ENCODE measurements at regions not wholly inside any gene's neighbourhood (a gene's known extent, or its start where the extent isn't known, plus 50 kb on each side); places are given as distances from the start of the nearest gene placed in this dataset.

DNA sequence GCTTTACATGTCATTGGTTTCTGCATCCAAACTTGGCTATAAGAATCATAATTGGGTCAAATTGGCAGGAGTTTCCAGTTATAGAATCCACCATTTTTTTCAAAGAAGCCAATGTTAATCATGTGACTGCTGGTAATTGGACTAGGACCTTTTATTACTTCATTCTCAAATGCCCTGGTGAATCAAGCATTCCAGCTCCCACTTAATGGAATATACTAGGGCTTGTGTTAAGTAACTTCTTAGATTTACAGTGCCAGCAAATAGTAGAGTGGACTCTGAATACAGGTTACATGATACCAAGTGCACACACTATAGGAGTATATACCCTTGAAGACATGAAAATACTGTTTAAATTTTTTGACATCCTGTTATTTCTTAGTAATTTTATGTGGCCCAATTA is 96.7 kb downstream of the NUDT12 start:
- no peaks in the 10 kb centered on the region for H3K9me3 ChIP-seq

DNA sequence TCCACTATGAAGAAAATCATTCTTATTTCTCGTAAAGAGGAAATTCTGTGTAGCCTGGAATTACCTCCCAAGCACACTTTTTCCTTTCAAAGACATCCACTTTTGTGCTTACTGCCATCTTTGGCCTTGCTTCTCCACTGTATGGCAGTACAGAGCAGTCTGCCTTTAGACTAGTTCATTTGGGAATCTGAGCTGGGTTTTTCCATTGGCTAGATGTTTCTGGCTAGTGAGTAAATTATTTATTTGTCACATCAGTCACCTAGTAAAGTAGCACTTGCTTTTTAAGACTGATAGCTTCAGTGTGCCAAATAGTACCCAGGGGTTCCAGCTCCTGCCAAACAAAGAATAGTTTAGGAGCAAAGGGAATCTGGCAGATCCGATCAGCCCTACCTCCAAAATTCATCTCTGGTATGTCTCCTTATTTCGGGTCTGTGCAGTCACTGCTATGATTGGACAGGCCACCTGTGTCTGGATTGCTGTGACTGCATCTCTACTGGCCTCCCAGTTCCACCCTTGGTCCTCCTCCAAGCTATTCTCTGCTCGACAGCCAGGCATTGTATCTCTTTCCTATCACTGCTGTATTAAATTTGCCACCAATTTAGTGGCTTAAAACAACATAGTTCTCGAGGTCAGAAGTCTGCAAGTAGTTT is 97.6 kb downstream of the NUDT12 start:
- no peak for ATAC-seq
- no peaks in the 10 kb centered on the region for H3K4me1 ChIP-seq
- 86 to 89% methylated on average over 3 to 4 of the region's 5 CpGs for WGBS, 2 donors (ENCODE audit: low coverage in 1 of 2)
- no peaks in the 10 kb centered on the region for H3K9me3 ChIP-seq
- H3K27me3 ChIP-seq = no peaks in the 10 kb centered on the region
- TF ChIP-seq POLR2A (IDR thresholded peaks at IDR 0.05) (no peak), EP300 (IDR thresholded peaks at IDR 0.05) (no peak), POLR2AphosphoS5 (IDR thresholded peaks at IDR 0.05) (no peak)
- TF ChIP-seq, protein P1, sequence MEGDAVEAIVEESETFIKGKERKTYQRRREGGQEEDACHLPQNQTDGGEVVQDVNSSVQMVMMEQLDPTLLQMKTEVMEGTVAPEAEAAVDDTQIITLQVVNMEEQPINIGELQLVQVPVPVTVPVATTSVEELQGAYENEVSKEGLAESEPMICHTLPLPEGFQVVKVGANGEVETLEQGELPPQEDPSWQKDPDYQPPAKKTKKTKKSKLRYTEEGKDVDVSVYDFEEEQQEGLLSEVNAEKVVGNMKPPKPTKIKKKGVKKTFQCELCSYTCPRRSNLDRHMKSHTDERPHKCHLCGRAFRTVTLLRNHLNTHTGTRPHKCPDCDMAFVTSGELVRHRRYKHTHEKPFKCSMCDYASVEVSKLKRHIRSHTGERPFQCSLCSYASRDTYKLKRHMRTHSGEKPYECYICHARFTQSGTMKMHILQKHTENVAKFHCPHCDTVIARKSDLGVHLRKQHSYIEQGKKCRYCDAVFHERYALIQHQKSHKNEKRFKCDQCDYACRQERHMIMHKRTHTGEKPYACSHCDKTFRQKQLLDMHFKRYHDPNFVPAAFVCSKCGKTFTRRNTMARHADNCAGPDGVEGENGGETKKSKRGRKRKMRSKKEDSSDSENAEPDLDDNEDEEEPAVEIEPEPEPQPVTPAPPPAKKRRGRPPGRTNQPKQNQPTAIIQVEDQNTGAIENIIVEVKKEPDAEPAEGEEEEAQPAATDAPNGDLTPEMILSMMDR (IDR thresholded peaks at IDR 0.05) = no peak
- H3K36me3 ChIP-seq = no peaks in the 10 kb centered on the region
- no peak overlapping the region for H3K27ac ChIP-seq
- no peak overlapping the region for H3K4me3 ChIP-seq

More for the DNA sequence above, 96.7 kb downstream of the NUDT12 start:
- no peaks in the 10 kb centered on the region for H3K36me3 ChIP-seq
- TF ChIP-seq EP300 (IDR thresholded peaks at IDR 0.05) (no peak), POLR2A (IDR thresholded peaks at IDR 0.05) (no peak), POLR2AphosphoS5 (IDR thresholded peaks at IDR 0.05) (no peak)
- TF ChIP-seq, protein P1 (IDR thresholded peaks at IDR 0.05) = no peak
- no peak overlapping the region for H3K27ac ChIP-seq
- no peaks in the 10 kb centered on the region for H3K4me1 ChIP-seq
- H3K27me3 ChIP-seq = no peaks in the 10 kb centered on the region
- H3K4me3 ChIP-seq = no peak overlapping the region
- no peak for ATAC-seq

DNA sequence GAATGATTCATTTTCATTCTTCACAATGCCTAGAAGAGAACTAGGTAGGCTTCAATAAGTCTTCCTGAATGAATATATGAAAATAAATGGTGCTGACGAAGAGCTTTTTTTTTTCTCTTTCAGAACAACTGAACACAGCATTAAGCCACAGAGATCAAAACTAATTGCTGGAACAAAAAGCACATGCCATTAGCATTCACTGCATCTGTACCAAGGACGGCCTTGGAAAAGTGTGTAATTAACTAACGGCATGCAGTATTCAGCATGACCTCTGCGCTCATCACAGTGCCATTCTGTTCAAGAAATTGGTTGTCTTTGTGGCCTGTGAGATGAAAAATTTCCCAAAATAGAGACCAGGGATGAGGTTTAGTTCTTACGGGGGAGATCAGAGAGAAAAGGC is 99.3 kb downstream of the NUDT12 start:
- ATAC-seq = no peak

DNA sequence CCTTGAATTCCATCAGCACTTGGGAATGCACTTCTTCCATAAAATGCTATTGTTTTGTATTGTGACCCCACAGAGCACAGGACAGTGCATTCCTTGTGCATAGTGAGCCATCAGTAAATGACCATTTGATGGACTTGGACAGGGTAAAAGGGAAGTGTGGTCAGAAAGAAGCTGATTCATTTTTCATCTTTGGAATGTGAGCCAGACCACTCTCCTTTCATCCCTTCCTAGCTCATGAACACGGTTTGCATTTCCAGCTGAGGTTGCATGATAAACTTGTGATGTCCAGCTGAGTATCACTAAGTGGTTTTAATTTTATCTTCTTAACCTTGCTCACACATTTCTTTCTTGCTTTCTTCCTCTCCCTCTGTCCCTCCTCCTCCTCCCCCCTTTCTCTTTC is 101.3 kb downstream of the NUDT12 start:
- Histone ChIP-seq H3K4me1 (no peaks in the 10 kb centered on the region), H3K36me3 (no peaks in the 10 kb centered on the region), H3K27ac (no peak overlapping the region), H3K4me3 (no peak overlapping the region), H3K27me3 (no peaks in the 10 kb centered on the region), H3K9me3 (no peaks in the 10 kb centered on the region)
- ATAC-seq = no peak
- TF ChIP-seq, protein P1 (IDR thresholded peaks at IDR 0.05) = no peak
- TF ChIP-seq POLR2A (IDR thresholded peaks at IDR 0.05) = no peak
- no peak for TF ChIP-seq POLR2AphosphoS5 (IDR thresholded peaks at IDR 0.05)
- no peak for TF ChIP-seq EP300 (IDR thresholded peaks at IDR 0.05)
- 0 to 38% methylated on average over 1 of the region's 1 CpG for WGBS, 2 donors (ENCODE audit: low coverage in 1 of 2)

More for the DNA sequence above, 99.3 kb downstream of the NUDT12 start:
- Histone ChIP-seq H3K27ac (no peak overlapping the region), H3K4me1 (no peaks in the 10 kb centered on the region), H3K9me3 (no peaks in the 10 kb centered on the region), H3K4me3 (no peak overlapping the region), H3K27me3 (no peaks in the 10 kb centered on the region), H3K36me3 (no peaks in the 10 kb centered on the region)
- 90 to 95% methylated on average over 5 of the region's 5 CpGs for WGBS, 2 donors (ENCODE audit: low coverage in 1 of 2)
- TF ChIP-seq EP300 (IDR thresholded peaks at IDR 0.05) (no peak), POLR2AphosphoS5 (IDR thresholded peaks at IDR 0.05) (no peak), POLR2A (IDR thresholded peaks at IDR 0.05) (no peak)
- TF ChIP-seq, protein P1 (IDR thresholded peaks at IDR 0.05) = no peak

DNA sequence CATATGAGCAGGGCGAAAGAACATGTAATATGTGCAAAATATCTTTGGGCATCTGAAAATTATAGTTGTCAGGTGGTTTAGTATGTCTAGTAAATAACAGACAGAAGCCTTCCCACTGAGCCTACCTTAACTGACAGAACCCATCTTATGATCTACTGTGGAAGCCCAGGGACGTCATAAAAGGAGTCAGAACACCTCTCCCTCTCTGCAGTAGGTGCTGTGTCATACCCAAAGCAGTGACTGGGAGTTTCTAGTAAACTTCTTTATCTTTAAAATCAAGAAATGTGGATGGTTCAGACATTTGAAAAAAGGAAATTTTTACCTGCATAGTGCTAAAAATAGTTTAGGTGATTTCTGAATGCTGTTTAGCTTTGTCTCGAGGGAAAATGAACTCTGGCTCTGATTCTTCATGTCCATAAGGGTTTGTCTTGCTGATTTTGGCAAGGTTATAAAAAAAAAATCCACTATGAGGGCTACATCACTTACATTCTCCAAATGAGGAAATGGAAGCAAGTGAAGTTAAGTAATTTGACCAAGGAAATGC is 104.0 kb downstream of the NUDT12 start:
- WGBS, 2 donors (ENCODE audit: low coverage in 1 of 2) = 66 to 84% methylated on average over 2 to 3 of the region's 3 CpGs
- TF ChIP-seq POLR2A (IDR thresholded peaks at IDR 0.05) (no peak), EP300 (IDR thresholded peaks at IDR 0.05) (no peak), POLR2AphosphoS5 (IDR thresholded peaks at IDR 0.05) (no peak)
- TF ChIP-seq, protein P1 (IDR thresholded peaks at IDR 0.05) = no peak
- Histone ChIP-seq H3K9me3 (no peaks in the 10 kb centered on the region), H3K4me1 (no peaks in the 10 kb centered on the region), H3K36me3 (no peaks in the 10 kb centered on the region), H3K27me3 (no peaks in the 10 kb centered on the region), H3K4me3 (no peak overlapping the region), H3K27ac (no peak overlapping the region)
- no peak for ATAC-seq

Measured in gastroesophageal sphincter (tissue), 4 donors.